Neural cell (in vitro differentiated cells): ENCODE measurements at regions not wholly inside any gene's neighbourhood (a gene's known extent, or its start where the extent isn't known, plus 50 kb on each side); places are given as distances from the start of the nearest gene placed in this dataset.

Experiments
- H2AFZ ChIP-seq: fragments of 200-600, 300-800 bp; sonication (generic), shearing (Covaris generic); 2 replicates; pipeline ENCODE4 v1.6.0; 2014; ENCODE audit warnings: low read depth, mild to moderate bottlenecking, antibody characterized with exemption, low read length, moderate library complexity
- H3F3A ChIP-seq: fragments of 200-600 bp; shearing (Covaris generic); 2 replicates; pipeline ENCODE4 v1.6.1; 2016; ENCODE audit warnings: mild to moderate bottlenecking, moderate library complexity, mixed read lengths, antibody characterized with exemption, low read length; ENCODE audit not compliant: insufficient read depth, poor library complexity, severe bottlenecking
- H3K27ac ChIP-seq: fragments of 200-600, 300-800 bp; sonication (generic), shearing (Covaris generic); 2 replicates; pipeline ENCODE4 v1.5.1; 2014; ENCODE audit warnings: mild to moderate bottlenecking, low read length, moderate library complexity
- H3K27me3 ChIP-seq: fragments of 300-800, 200-600 bp; sonication (generic), shearing (Covaris generic); 2 replicates; pipeline ENCODE4 v1.6.0; 2014; ENCODE audit warnings: mild to moderate bottlenecking, low read depth, low read length, moderate library complexity; ENCODE audit not compliant: insufficient read depth
- H3K36me3 ChIP-seq: fragments of 300-800, 200-600 bp; sonication (generic), shearing (Covaris generic); 2 replicates; pipeline ENCODE4 v1.5.1; 2014; ENCODE audit warnings: mild to moderate bottlenecking, antibody characterized with exemption, low read length, moderate library complexity; ENCODE audit not compliant: insufficient read depth
- H3K4me2 ChIP-seq: fragments of 300-800, 200-600 bp; sonication (generic), shearing (Covaris generic); 2 replicates; pipeline ENCODE4 v1.6.0; 2014; ENCODE audit warnings: mild to moderate bottlenecking, low read length
- H3K4me3 ChIP-seq: fragments of 300-800, 200-600 bp; sonication (generic), shearing (Covaris generic); 2 replicates; pipeline ENCODE4 v1.5.1; 2014; ENCODE audit warnings: mild to moderate bottlenecking, low read length, moderate library complexity
- H3K79me2 ChIP-seq: fragments of 200-600 bp; shearing (Covaris generic); replicated peaks from 2 replicates; pipeline ENCODE4 v1.6.0; 2014; ENCODE audit warnings: mild to moderate bottlenecking, low read length, moderate library complexity; ENCODE audit not compliant: insufficient read depth
- H3K9ac ChIP-seq: fragments of 300-800, 200-600 bp; sonication (generic), shearing (Covaris generic); 2 replicates; pipeline ENCODE4 v1.6.1; 2016; ENCODE audit warnings: mild to moderate bottlenecking, low read length, mixed read lengths
- H3K9me2 ChIP-seq: fragments of 200-600 bp; shearing (Covaris generic); 2 replicates; pipeline ENCODE4 v1.6.1; 2016; ENCODE audit warnings: mild to moderate bottlenecking, low read length, mixed read lengths; ENCODE audit not compliant: insufficient read depth
- H3K9me3 ChIP-seq: fragments of 200-600, 300-800 bp; sonication (generic), shearing (Covaris generic); 2 replicates; pipeline ENCODE4 v1.6.1; 2016; ENCODE audit warnings: mild to moderate bottlenecking, mixed run types, low read length, moderate library complexity, mixed read lengths
- H4K20me1 ChIP-seq: fragments of 200-600 bp; shearing (Covaris generic); 2 replicates; pipeline ENCODE4 v1.6.1; 2016; ENCODE audit warnings: mild to moderate bottlenecking, mixed run types; ENCODE audit not compliant: insufficient read depth
- CTCF ChIP-seq: fragments of 450-650 bp; IDR thresholded peaks from 2 replicates; pipeline ENCODE4 v1.5.1; 2014; ENCODE audit warnings: antibody characterized with exemption, mild to moderate bottlenecking, moderate library complexity; ENCODE audit not compliant: poor library complexity, severe bottlenecking
- EP300 ChIP-seq: fragments of 450-650 bp; conservative IDR thresholded peaks from 2 replicates; pipeline ENCODE4 v1.6.1; 2014; ENCODE audit warnings: antibody characterized with exemption, mild to moderate bottlenecking, moderate library complexity; ENCODE audit not compliant: poor library complexity, severe bottlenecking
- EZH2 ChIP-seq: fragments of 200-600, 300-800 bp; shearing (Covaris generic), sonication (generic); IDR thresholded peaks from 2 replicates; pipeline ENCODE4 v1.6.1; 2014; ENCODE audit warnings: antibody characterized with exemption, low read length, borderline replicate concordance, mild to moderate bottlenecking; ENCODE audit not compliant: insufficient read depth, poor library complexity, severe bottlenecking
- MXI1 ChIP-seq: fragments of 450-650 bp; conservative IDR thresholded peaks from 2 replicates; pipeline ENCODE4 v1.6.1; 2014; ENCODE audit warnings: antibody characterized with exemption, mild to moderate bottlenecking; ENCODE audit not compliant: poor library complexity, severe bottlenecking
- POLR2AphosphoS5 ChIP-seq: IDR thresholded peaks from 2 replicates; pipeline ENCODE4 v1.6.1; 2012
- RAD21 ChIP-seq: fragments of 450-650 bp; conservative IDR thresholded peaks from 2 replicates; pipeline ENCODE4 v1.6.1; 2014; ENCODE audit warnings: antibody characterized with exemption, mild to moderate bottlenecking, moderate library complexity
- REST ChIP-seq: IDR thresholded peaks from 2 replicates; pipeline ENCODE4 v1.6.1; 2012; ENCODE audit warnings: borderline replicate concordance
- SMC3 ChIP-seq: fragments of 450-650 bp; conservative IDR thresholded peaks from 2 replicates; pipeline ENCODE4 v1.6.1; 2014; ENCODE audit warnings: antibody characterized with exemption, mild to moderate bottlenecking, moderate library complexity; ENCODE audit not compliant: poor library complexity
- TAF1 ChIP-seq: IDR thresholded peaks from 2 replicates; pipeline ENCODE4 v1.6.1; 2012; ENCODE audit warnings: low read depth

- Histone ChIP-seq H3K9me2 (no peaks in the 10 kb centered on the region), H3K4me3 (no peak overlapping the region), H3K36me3 (no peaks in the 10 kb centered on the region), H3K27ac (no peak overlapping the region), H3K9me3 (no peaks in the 10 kb centered on the region), H3K9ac (no peak overlapping the region), H4K20me1 (no peaks in the 10 kb centered on the region), H3K79me2 (no peaks in the 10 kb centered on the region), H3K4me2 (no peak overlapping the region), H2AFZ (no peak overlapping the region), H3F3A (no peaks in the 10 kb centered on the region), H3K27me3 (no peaks in the 10 kb centered on the region)
- no peak for TF ChIP-seq EP300
- no peak for TF ChIP-seq MXI1
- TF ChIP-seq POLR2AphosphoS5: no peak
- TF ChIP-seq TAF1: no peak
These were observed 98.2 kb upstream of the ALDH1A1 start for GRCh38 chr9:73050887-73051550.

GRCh38 chr9:73050065-73050816 is 97.4 kb upstream of the ALDH1A1 start:
- H3K36me3 ChIP-seq: no peaks in the 10 kb centered on the region
- H3K4me3 ChIP-seq: no peak overlapping the region
- no peak overlapping the region for H3K9ac ChIP-seq
- no peaks in the 10 kb centered on the region for H3K79me2 ChIP-seq
- no peak overlapping the region for H2AFZ ChIP-seq
- H3K9me3 ChIP-seq: no peaks in the 10 kb centered on the region
- no peak overlapping the region for H3K4me2 ChIP-seq
- no peaks in the 10 kb centered on the region for H4K20me1 ChIP-seq
- H3K27ac ChIP-seq: no peak overlapping the region
- no peaks in the 10 kb centered on the region for H3F3A ChIP-seq
- H3K27me3 ChIP-seq: no peaks in the 10 kb centered on the region
- no peaks in the 10 kb centered on the region for H3K9me2 ChIP-seq
- TF ChIP-seq SMC3 (no peak), TAF1 (no peak), CTCF (no peak), MXI1 (no peak), RAD21 (no peak), POLR2AphosphoS5 (no peak)

GRCh38 chr9:73049280-73049679 is 96.4 kb upstream of the ALDH1A1 start:
- no peak for TF ChIP-seq CTCF
- no peak for TF ChIP-seq EZH2
- TF ChIP-seq SMC3: no peak
- no peak for TF ChIP-seq REST
- TF ChIP-seq TAF1: no peak
- no peak for TF ChIP-seq POLR2AphosphoS5
- no peak for TF ChIP-seq EP300
- TF ChIP-seq MXI1: no peak
- no peak for TF ChIP-seq RAD21
- Histone ChIP-seq H3K4me3 (no peak overlapping the region), H3K9me2 (no peaks in the 10 kb centered on the region), H3K27ac (no peak overlapping the region), H3K27me3 (no peaks in the 10 kb centered on the region), H3K79me2 (no peaks in the 10 kb centered on the region), H2AFZ (no peak overlapping the region), H3K4me2 (no peak overlapping the region), H4K20me1 (no peaks in the 10 kb centered on the region), H3K9me3 (no peaks in the 10 kb centered on the region), H3K9ac (no peak overlapping the region), H3K36me3 (no peaks in the 10 kb centered on the region), H3F3A (no peaks in the 10 kb centered on the region)
